Mesenchymal stem cell (in vitro differentiated cells and primary cell): ENCODE measurements at regions not wholly inside any gene's neighbourhood (a gene's known extent, or its start where the extent isn't known, plus 50 kb on each side); places are given as distances from the start of the nearest gene placed in this dataset.

Experiments used
- DNase-seq: peaks from one replicate; pipeline ENCODE4 v3.0.0-alpha.2; 2013
- H2AFZ ChIP-seq: one replicate; pipeline ENCODE4 v1.6.1; 2013; ENCODE audit warnings: low read depth, mild to moderate bottlenecking, control low read depth, inconsistent platforms, low read length, moderate library complexity
- H2AK5ac ChIP-seq: 2 replicates; pipeline ENCODE4 v1.6.1; 2013; ENCODE audit warnings: low read length, moderate library complexity, mild to moderate bottlenecking, inconsistent platforms; ENCODE audit not compliant: severe bottlenecking
- H2BK120ac ChIP-seq: one replicate; pipeline ENCODE4 v1.6.1; 2013; ENCODE audit warnings: low read depth, mild to moderate bottlenecking, inconsistent platforms, low read length, moderate library complexity
- H2BK12ac ChIP-seq, 2 experiments: one replicate each; pipeline ENCODE4 v1.6.1; 2013; ENCODE audit warnings: inconsistent platforms in 2 of 2, low read length in 2 of 2, mild to moderate bottlenecking in 2 of 2, moderate library complexity in 2 of 2, control low read depth in 1 of 2
- H2BK15ac ChIP-seq: one replicate; pipeline ENCODE4 v1.6.1; 2013; ENCODE audit warnings: mild to moderate bottlenecking, low read depth, inconsistent platforms; ENCODE audit not compliant: poor library complexity, severe bottlenecking
- H2BK5ac ChIP-seq: 2 replicates; pipeline ENCODE4 v1.6.1; 2013; ENCODE audit warnings: low read depth, mild to moderate bottlenecking, low read length, control low read depth, inconsistent platforms; ENCODE audit not compliant: poor library complexity, severe bottlenecking
- H3K14ac ChIP-seq, 2 experiments: one replicate each; pipeline ENCODE4 v1.6.1; 2013; ENCODE audit warnings: inconsistent platforms in 2 of 2, low read length in 2 of 2, control low read depth in 1 of 2, mild to moderate bottlenecking in 1 of 2, moderate library complexity in 1 of 2
- H3K18ac ChIP-seq, 2 experiments: one replicate each; pipeline ENCODE4 v1.6.1; 2013; ENCODE audit warnings: inconsistent platforms in 2 of 2, low read length in 2 of 2, control low read depth in 1 of 2, low read depth in 1 of 2, mild to moderate bottlenecking in 1 of 2
- H3K23ac ChIP-seq, 2 experiments: one replicate each; pipeline ENCODE4 v1.6.1; 2013; ENCODE audit warnings: inconsistent platforms in 2 of 2, low read length in 2 of 2, mild to moderate bottlenecking in 2 of 2, moderate library complexity in 2 of 2, control low read depth in 1 of 2
- H3K27ac ChIP-seq: 2 replicates; pipeline ENCODE4 v1.5.1; 2013; ENCODE audit warnings: mild to moderate bottlenecking, moderate library complexity, low read length, control low read depth, inconsistent platforms; ENCODE audit not compliant: poor library complexity, severe bottlenecking
- H3K27me3 ChIP-seq, 2 experiments: 2 replicates each; pipeline versions ENCODE4 v1.6.1 to v1.7.0; 2013; ENCODE audit warnings: low read length in 2 of 2, mild to moderate bottlenecking in 2 of 2, moderate library complexity in 2 of 2, control low read depth in 1 of 2, inconsistent platforms in 1 of 2; ENCODE audit not compliant: control insufficient read depth in 1 of 2, insufficient read depth in 1 of 2
- H3K36me3 ChIP-seq, 2 experiments: 2 replicates each; pipeline versions ENCODE4 v1.6.1 to v1.7.0; 2013; ENCODE audit warnings: low read length in 2 of 2, control low read depth in 1 of 2, inconsistent platforms in 1 of 2, low read depth in 1 of 2, mild to moderate bottlenecking in 1 of 2; ENCODE audit not compliant: insufficient read depth in 2 of 2, control insufficient read depth in 1 of 2
- H3K4ac ChIP-seq, 2 experiments: one replicate each; pipeline ENCODE4 v1.6.1; 2013; ENCODE audit warnings: inconsistent platforms in 2 of 2, low read length in 2 of 2, mild to moderate bottlenecking in 2 of 2, moderate library complexity in 2 of 2, control low read depth in 1 of 2, low read depth in 1 of 2
- H3K4me1 ChIP-seq: 2 replicates; pipeline ENCODE4 v1.6.1; 2013; ENCODE audit warnings: low read depth, low read length, control low read depth; ENCODE audit not compliant: control insufficient read depth, insufficient read depth
- H3K4me2 ChIP-seq: 2 replicates; pipeline ENCODE4 v1.6.1; 2013; ENCODE audit warnings: low read length, mild to moderate bottlenecking, inconsistent platforms; ENCODE audit not compliant: poor library complexity, severe bottlenecking
- H3K4me3 ChIP-seq, 2 experiments: 2 replicates each; pipeline versions ENCODE4 v1.5.1 to v1.7.0; 2013; ENCODE audit warnings: low read length in 2 of 2, mild to moderate bottlenecking in 2 of 2, control low read depth in 1 of 2, low read depth in 1 of 2; ENCODE audit not compliant: insufficient read depth in 1 of 2
- H3K79me1 ChIP-seq: replicated peaks from 2 replicates; pipeline ENCODE4 v1.6.1; 2013; ENCODE audit warnings: mild to moderate bottlenecking, control low read depth, low read length, inconsistent platforms; ENCODE audit not compliant: poor library complexity, severe bottlenecking
- H3K9ac ChIP-seq: 2 replicates; pipeline ENCODE4 v1.7.0; 2013; ENCODE audit warnings: mild to moderate bottlenecking, low read length, moderate library complexity
- H3K9me3 ChIP-seq: 2 replicates; pipeline ENCODE4 v1.7.0; 2013; ENCODE audit warnings: mild to moderate bottlenecking, low read length; ENCODE audit not compliant: control insufficient read depth
- H4K8ac ChIP-seq: one replicate; pipeline ENCODE4 v1.6.1; 2013; ENCODE audit warnings: inconsistent platforms, mild to moderate bottlenecking, low read length, moderate library complexity
- H4K91ac ChIP-seq: one replicate; pipeline ENCODE4 v1.6.1; 2013; ENCODE audit warnings: mild to moderate bottlenecking, low read length, inconsistent platforms
- WGBS: methylation state at CpG from one replicate; pipeline ENCODE4 v1.1.7; 2013; ENCODE audit warnings: mixed read lengths; 5-methylcytosine and 5-hydroxymethylcytosine counted together

DNA sequence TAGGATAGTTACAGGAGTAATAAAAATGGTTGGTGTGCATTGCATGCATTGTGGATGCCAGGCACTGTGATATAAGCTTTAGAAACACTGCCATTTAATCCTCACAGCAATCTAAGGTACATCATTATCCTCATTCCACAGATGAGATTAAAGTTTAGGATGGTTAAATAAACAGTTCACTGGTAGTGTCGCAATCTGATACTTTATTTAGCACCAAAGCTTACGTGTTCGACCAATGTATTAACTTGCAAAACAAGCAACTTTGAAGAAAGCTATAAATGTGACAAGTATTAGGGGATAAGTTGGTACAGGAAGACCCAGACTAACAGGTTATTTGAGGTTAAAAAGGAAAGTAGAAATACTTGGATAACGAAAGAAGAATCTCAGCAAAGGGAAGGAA, 150.5 kb upstream of the ZNF385D start:
- no peak overlapping the region for H3K4ac ChIP-seq
- no peaks in the 10 kb centered on the region for H3K79me1 ChIP-seq
- no peak overlapping the region for H3K27ac ChIP-seq
- no peaks in the 10 kb centered on the region for H3K27me3 ChIP-seq
- DNase-seq: no peak
- H3K4me1 ChIP-seq: no peaks in the 10 kb centered on the region
- no peak overlapping the region for H2AFZ ChIP-seq
- no peak overlapping the region for H3K14ac ChIP-seq
- H4K8ac ChIP-seq: no peak overlapping the region
- no peak overlapping the region for H2AK5ac ChIP-seq
- H3K36me3 ChIP-seq: no peaks in the 10 kb centered on the region
- no peak overlapping the region for H2BK12ac ChIP-seq
- no peak overlapping the region for H2BK15ac ChIP-seq
- H2BK120ac ChIP-seq: no peak overlapping the region
- H3K4me2 ChIP-seq: no peak overlapping the region
- H3K4me3 ChIP-seq: no peak overlapping the region
- no peak overlapping the region for H4K91ac ChIP-seq
- no peak overlapping the region for H2BK5ac ChIP-seq
- WGBS: 90% methylated on average over 4 of the region's 4 CpGs
- no peak overlapping the region for H3K18ac ChIP-seq
- no peaks in the 10 kb centered on the region for H3K9me3 ChIP-seq
- H3K23ac ChIP-seq: no peak overlapping the region
- no peak overlapping the region for H3K9ac ChIP-seq

- Histone ChIP-seq H2AK5ac (no peak overlapping the region), H3K23ac (no peak overlapping the region), H2BK5ac (no peak overlapping the region), H3K4me3 (no peak overlapping the region), H3K4ac (no peak overlapping the region), H2BK15ac (no peak overlapping the region), H2AFZ (no peak overlapping the region), H4K8ac (no peak overlapping the region), H3K4me2 (no peak overlapping the region), H3K36me3 (no peaks in the 10 kb centered on the region), H4K91ac (no peak overlapping the region), H2BK120ac (no peak overlapping the region), H3K4me1 (no peaks in the 10 kb centered on the region), H3K27ac (no peak overlapping the region), H3K14ac (no peak overlapping the region), H3K9ac (no peak overlapping the region), H2BK12ac (no peak overlapping the region), H3K79me1 (no peaks in the 10 kb centered on the region), H3K18ac (no peak overlapping the region), H3K9me3 (no peaks in the 10 kb centered on the region), H3K27me3 (no peaks in the 10 kb centered on the region)
- no peak for DNase-seq
- 93% methylated on average over 4 of the region's 4 CpGs for WGBS
These were observed 151.9 kb upstream of the ZNF385D start for GRCh38 chr3:21902956-21903355.

GRCh38 chr3:21909096-21909495, 158.1 kb upstream of the ZNF385D start:
- Histone ChIP-seq H3K14ac (no peak overlapping the region), H3K18ac (no peak overlapping the region), H3K36me3 (no peaks in the 10 kb centered on the region), H3K4me1 (peaks cover 1% of the 10 kb centered on the region), H3K9me3 (no peaks in the 10 kb centered on the region), H3K79me1 (no peaks in the 10 kb centered on the region), H3K4ac (no peak overlapping the region), H3K27ac (no peak overlapping the region), H4K91ac (no peak overlapping the region), H2BK120ac (no peak overlapping the region), H2BK5ac (no peak overlapping the region), H3K4me2 (no peak overlapping the region), H2BK12ac (no peak overlapping the region), H3K4me3 (no peak overlapping the region), H3K23ac (no peak overlapping the region), H2AK5ac (no peak overlapping the region), H3K27me3 (no peaks in the 10 kb centered on the region), H4K8ac (no peak overlapping the region), H2BK15ac (no peak overlapping the region), H2AFZ (no peak overlapping the region), H3K9ac (no peak overlapping the region)
- no peak for DNase-seq
- 91% methylated on average over 3 of the region's 3 CpGs for WGBS

DNA sequence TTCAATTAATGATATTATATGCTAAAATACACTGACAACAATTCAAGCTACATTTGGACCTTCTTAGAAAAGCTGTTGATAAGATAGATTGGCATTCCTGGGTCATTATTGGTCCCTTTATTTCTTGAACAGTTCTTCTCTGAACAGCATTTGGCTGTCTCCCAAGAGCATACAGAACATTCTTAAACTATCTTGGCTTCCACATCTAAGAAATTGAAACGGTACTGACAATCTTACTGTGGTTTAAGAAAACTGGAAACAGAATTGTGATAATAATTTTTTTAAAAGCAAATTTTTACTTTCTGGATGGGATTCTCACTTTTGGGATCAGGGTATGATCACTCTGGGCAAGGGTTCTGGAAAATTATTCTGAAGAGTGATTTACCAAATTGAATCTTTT, 161.7 kb upstream of the ZNF385D start:
- Histone ChIP-seq H2BK5ac (no peak overlapping the region), H3K4me2 (no peak overlapping the region), H3K23ac (no peak overlapping the region), H3K14ac (no peak overlapping the region), H3K9ac (no peak overlapping the region), H4K91ac (no peak overlapping the region), H3K4me1 (peaks cover 1% of the 10 kb centered on the region), H3K18ac (no peak overlapping the region), H3K36me3 (no peaks in the 10 kb centered on the region), H2BK15ac (no peak overlapping the region), H2AK5ac (no peak overlapping the region), H2BK120ac (no peak overlapping the region), H3K27me3 (no peaks in the 10 kb centered on the region), H3K9me3 (no peaks in the 10 kb centered on the region), H2BK12ac (no peak overlapping the region), H3K4me3 (no peak overlapping the region), H3K4ac (no peak overlapping the region), H4K8ac (no peak overlapping the region), H3K27ac (no peak overlapping the region), H2AFZ (no peak overlapping the region), H3K79me1 (no peaks in the 10 kb centered on the region)
- WGBS: 100% methylated on average over 1 of the region's 1 CpG
- no peak for DNase-seq
